Left ventricle myocardium inferior (tissue), 1 donor: ENCODE measurements at regions not wholly inside any gene's neighbourhood (a gene's known extent, or its start where the extent isn't known, plus 50 kb on each side); places are given as distances from the start of the nearest gene placed in this dataset.

ENCODE experiments used
- DNase-seq: peaks from one replicate; pipeline ENCODE4 v3.0.0-alpha.2; 2020
- H3K27ac ChIP-seq: fragments of 200-600 bp; replicated peaks from 2 replicates; pipeline ENCODE4 v1.8.0; 2021
- H3K27me3 ChIP-seq: fragments of 200-600 bp; 2 replicates; pipeline ENCODE4 v1.8.0; 2021; ENCODE audit warnings: low read depth
- H3K36me3 ChIP-seq: fragments of 200-600 bp; 2 replicates; pipeline ENCODE4 v1.8.0; 2021
- H3K4me1 ChIP-seq: fragments of 200-600 bp; 2 replicates; pipeline ENCODE4 v1.8.0; 2021
- H3K4me3 ChIP-seq: fragments of 200-600 bp; 2 replicates; pipeline ENCODE4 v1.8.0; 2021; ENCODE audit warnings: mild to moderate bottlenecking, moderate library complexity
- H3K9me3 ChIP-seq: fragments of 200-600 bp; replicated peaks from 2 replicates; pipeline ENCODE4 v1.8.0; 2021
- intact Hi-C: fragments of 100-400 bp; cut with micrococcal nuclease; formaldehyde crosslinking; loops from one replicate; pipeline ENCODE4 v1.11.0; 2022
- TF ChIP-seq, protein P1 (sequence below): fragments of 200-600 bp; IDR thresholded peaks from 2 replicates; pipeline ENCODE4 v1.8.0; 2021; ENCODE audit warnings: antibody characterized with exemption, mild to moderate bottlenecking, borderline replicate concordance
- donor health status: DM: no; HTN: yes; CAD: no; lungs with severe emphysema.

DNA sequence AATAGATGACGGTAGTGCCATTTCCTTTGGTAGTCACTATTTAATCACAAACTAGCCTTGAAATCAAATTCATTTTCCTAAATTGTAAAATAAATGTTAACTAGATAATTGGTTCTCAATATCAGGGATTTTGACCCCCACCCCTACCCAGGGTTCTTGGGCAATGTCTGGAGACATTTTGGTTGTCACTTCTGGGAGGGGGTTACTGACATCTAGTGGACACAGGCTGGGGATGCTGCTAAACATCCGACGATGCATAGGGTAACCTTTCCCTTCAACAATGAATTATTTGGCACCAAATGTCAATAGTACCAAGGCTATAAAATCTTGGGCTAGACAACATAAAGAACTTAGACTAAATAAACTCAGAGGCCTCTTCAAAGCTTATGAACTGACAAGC, 285.8 kb upstream of the TRPC5 start:
- intact Hi-C loops, result no loop called here
- H3K36me3 ChIP-seq, result no peaks in the 10 kb centered on the region
- H3K4me1 ChIP-seq, result no peaks in the 10 kb centered on the region
- DNase-seq, result no peak
- H3K9me3 ChIP-seq, result no peaks in the 10 kb centered on the region
- H3K27me3 ChIP-seq, result no peaks in the 10 kb centered on the region
- no peak overlapping the region for H3K4me3 ChIP-seq
- no peak overlapping the region for H3K27ac ChIP-seq
- TF ChIP-seq, protein P1, sequence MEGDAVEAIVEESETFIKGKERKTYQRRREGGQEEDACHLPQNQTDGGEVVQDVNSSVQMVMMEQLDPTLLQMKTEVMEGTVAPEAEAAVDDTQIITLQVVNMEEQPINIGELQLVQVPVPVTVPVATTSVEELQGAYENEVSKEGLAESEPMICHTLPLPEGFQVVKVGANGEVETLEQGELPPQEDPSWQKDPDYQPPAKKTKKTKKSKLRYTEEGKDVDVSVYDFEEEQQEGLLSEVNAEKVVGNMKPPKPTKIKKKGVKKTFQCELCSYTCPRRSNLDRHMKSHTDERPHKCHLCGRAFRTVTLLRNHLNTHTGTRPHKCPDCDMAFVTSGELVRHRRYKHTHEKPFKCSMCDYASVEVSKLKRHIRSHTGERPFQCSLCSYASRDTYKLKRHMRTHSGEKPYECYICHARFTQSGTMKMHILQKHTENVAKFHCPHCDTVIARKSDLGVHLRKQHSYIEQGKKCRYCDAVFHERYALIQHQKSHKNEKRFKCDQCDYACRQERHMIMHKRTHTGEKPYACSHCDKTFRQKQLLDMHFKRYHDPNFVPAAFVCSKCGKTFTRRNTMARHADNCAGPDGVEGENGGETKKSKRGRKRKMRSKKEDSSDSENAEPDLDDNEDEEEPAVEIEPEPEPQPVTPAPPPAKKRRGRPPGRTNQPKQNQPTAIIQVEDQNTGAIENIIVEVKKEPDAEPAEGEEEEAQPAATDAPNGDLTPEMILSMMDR, result no peak

DNA sequence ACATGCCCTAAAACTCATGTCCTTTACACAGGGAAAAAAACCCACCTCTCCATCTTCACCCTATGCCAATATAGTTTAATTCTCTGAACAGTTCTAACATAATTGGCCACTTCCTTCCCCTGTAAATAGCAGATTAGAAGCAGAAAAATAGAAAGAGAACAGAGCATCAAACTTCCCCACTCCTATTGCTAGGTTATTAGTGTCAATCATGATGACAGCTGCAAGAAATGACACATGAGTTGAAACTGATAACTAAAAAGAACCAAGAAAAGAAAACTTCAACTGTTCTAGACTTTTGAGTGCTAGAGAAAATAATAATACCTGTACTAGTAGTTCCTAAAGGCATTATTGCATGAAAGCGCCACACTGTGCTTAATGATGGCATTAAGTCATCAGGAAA, 284.5 kb upstream of the TRPC5 start:
- no peak overlapping the region for H3K27ac ChIP-seq
- intact Hi-C loops, result no loop called here
- no peaks in the 10 kb centered on the region for H3K27me3 ChIP-seq
- no peaks in the 10 kb centered on the region for H3K4me1 ChIP-seq
- no peaks in the 10 kb centered on the region for H3K36me3 ChIP-seq
- TF ChIP-seq, protein P1, result no peak
- no peak overlapping the region for H3K4me3 ChIP-seq
- no peak for DNase-seq
- no peaks in the 10 kb centered on the region for H3K9me3 ChIP-seq

DNA sequence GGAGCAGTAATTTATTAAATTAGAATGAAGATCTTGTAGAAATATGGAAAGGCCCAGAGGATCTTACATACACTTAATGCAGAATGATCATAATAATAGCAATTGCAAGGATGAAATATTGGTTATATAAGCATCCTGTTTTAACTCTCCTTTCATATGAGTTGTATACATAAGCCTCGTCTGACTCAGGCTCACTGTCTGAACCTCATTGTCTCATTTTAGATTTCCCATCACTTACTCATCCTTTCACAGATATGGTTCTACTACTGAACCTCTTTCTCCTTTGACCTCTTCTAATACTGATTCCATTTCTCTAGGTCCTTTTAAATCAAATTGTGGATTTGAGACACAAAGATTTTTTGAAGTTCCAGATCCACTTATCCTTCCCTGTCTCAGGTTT, 277.3 kb upstream of the TRPC5 start:
- H3K36me3 ChIP-seq, result no peaks in the 10 kb centered on the region
- intact Hi-C loops, result no loop called here
- no peak for DNase-seq
- no peaks in the 10 kb centered on the region for H3K9me3 ChIP-seq
- H3K27me3 ChIP-seq, result no peaks in the 10 kb centered on the region
- no peak overlapping the region for H3K4me3 ChIP-seq
- H3K27ac ChIP-seq, result no peak overlapping the region
- TF ChIP-seq, protein P1, result no peak
- H3K4me1 ChIP-seq, result no peaks in the 10 kb centered on the region

DNA sequence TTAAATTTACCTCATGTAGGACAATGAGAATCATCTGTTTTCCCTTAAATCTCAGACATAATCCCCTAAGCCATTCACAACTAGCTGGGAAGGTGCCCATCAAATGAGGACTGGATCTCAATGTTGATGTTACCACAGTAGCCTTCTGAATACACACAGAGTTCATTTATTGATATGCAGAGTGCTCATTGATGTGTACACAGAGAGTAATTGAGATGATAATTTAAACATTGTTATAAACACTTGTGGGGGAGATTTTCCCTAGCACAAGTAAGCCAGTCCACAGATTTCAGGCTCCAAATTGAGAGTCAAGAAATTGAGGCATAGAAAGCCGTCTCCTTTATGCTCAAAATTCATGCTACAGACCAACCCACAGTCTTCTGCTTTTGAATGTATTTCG, 273.4 kb upstream of the TRPC5 start:
- Histone ChIP-seq H3K27ac (no peak overlapping the region), H3K4me3 (no peak overlapping the region), H3K36me3 (no peaks in the 10 kb centered on the region), H3K27me3 (no peaks in the 10 kb centered on the region), H3K4me1 (no peaks in the 10 kb centered on the region), H3K9me3 (no peaks in the 10 kb centered on the region)
- DNase-seq, result no peak
- intact Hi-C loops, result no loop called here
- TF ChIP-seq, protein P1, result no peak

DNA sequence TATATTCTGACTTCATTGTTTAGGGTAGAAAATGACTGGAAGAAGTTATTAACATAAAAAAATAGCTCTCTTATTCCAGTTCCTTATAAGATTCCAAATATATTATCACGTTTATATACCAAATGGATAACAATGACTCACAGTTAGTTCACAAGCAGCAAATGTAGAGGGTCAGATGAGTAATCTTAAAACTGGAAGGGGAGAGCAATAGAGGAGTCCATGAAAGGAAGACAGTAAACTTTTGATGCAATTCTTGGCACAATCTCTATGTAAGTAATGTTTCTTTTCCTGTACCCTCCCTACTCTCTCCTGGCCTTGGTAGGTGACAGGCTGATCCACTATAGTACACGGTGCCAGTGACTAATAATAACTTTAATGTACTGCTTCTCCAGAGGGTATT, 259.0 kb upstream of the TRPC5 start:
- no peak overlapping the region for H3K4me3 ChIP-seq
- TF ChIP-seq, protein P1, result no peak
- H3K36me3 ChIP-seq, result no peaks in the 10 kb centered on the region
- H3K27me3 ChIP-seq, result no peaks in the 10 kb centered on the region
- no peaks in the 10 kb centered on the region for H3K4me1 ChIP-seq
- DNase-seq, result no peak
- no peaks in the 10 kb centered on the region for H3K9me3 ChIP-seq
- H3K27ac ChIP-seq, result no peak overlapping the region
- intact Hi-C loops, result no loop called here

DNA sequence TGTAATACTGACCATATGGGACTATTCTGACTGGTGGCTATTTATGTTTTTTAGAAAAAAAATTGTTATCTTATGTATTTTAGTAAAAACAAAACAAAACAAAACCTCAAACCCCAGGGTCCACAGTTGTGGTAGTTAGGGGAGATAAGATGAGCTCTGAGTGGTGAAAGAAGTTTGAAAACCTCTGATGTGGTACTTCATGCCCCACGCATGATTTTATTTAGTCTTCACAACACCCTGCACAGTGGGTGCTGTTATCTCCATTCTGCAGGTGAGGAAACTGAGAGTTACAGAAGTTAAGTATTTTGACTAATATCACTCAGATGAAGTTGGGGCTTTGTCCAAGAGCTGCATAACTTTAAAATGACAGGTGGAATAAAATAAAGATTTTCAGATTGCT, 230.6 kb upstream of the TRPC5 start:
- Histone ChIP-seq H3K9me3 (no peaks in the 10 kb centered on the region), H3K27me3 (no peaks in the 10 kb centered on the region), H3K4me3 (no peak overlapping the region), H3K27ac (no peak overlapping the region), H3K36me3 (no peaks in the 10 kb centered on the region), H3K4me1 (no peaks in the 10 kb centered on the region)
- TF ChIP-seq, protein P1, result no peak
- DNase-seq, result no peak
- intact Hi-C loops, result no loop called here
